ENCODE measurements at regions not wholly inside any gene's neighbourhood (a gene's known extent, or its start where the extent isn't known, plus 50 kb on each side); places are given as distances from the start of the nearest gene placed in this dataset.

DNA sequence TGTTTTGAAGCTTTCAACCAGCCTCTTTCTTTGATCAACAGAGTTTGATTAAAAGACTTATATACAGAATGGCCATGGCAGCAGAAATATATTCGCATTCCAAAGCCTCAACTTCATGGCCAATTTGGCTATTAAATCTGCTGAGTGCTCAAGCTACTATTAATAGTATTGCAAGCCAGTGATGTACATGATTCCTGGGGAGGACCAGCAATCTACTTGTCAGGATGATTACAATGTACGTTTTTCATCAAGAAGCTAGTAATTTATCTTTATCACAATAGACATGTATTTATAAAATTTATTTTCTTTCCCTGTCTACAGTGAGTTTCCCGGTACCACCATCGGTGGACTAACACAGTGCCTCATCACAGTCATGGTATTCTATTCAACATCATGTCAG, 515.5 kb downstream of the AMY1C start:
- TF ChIP-seq CTCF (IDR thresholded peaks at IDR 0.05; ENCODE audit: insufficient read depth, low read length) (no peak), POLR2AphosphoS5 (IDR thresholded peaks at IDR 0.05; ENCODE audit: low read depth) (no peak)
